ENCODE measurements at regions not wholly inside any gene's neighbourhood (a gene's known extent, or its start where the extent isn't known, plus 50 kb on each side); places are given as distances from the start of the nearest gene placed in this dataset.

DNA sequence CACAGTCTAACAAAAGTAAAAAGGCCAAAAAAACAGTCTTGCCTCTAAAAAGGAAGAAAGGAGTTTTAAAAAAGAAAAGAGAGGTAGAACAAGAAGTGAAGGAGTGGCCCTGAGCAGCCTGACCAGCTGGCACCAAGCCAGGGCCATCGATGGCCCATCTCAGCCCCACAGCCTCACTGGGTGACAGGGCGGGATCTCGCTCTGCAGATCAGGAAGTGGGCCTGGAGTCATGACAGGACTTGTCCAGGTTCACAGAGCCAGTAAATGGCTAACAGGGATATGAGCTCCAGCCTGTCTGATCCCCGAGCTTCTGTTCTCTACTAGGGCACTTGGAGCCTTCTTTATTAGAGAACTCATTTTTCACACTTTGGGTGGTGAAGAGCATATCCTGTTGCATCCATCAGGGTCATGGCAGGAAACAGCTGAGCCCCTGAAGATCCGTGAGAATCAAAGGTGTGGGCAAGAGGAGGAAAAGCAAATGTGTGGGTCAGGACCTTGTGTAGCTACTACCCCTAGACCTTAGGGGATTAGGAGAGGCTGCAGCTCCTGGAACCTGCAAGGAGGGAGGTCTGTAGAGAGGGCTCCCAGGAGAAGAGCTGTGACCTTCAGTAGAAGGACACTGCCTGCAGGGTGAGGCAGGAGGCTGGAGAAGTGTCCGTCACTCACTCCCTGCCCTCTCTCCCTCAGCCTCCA lies 299.0 kb upstream of the MSX2 start:
- no peak for TF ChIP-seq CTCF (IDR thresholded peaks at IDR 0.05)

GRCh38 chr5:174425964-174426290 lies 298.5 kb upstream of the MSX2 start:
- TF ChIP-seq CTCF (IDR thresholded peaks at IDR 0.05), result no peak

DNA sequence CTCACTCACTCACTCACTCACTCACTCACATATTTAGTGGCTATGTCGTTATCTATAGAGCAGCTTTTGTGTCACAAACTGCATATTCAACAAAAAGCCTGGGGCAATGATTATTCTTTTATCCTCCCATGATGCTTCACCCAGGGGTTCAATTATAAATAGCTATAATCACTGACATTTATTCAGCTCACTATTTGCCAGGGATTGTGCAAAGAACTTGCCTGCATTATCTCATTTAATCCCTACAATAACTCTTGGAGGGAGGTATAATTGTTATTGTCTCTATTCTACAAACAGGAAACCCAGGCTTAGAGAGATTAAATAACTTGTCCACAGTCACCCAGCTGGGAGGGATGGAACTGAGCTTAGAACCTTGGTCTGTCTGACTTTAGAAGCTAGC lies 298.0 kb upstream of the MSX2 start:
- no peak for TF ChIP-seq CTCF (IDR thresholded peaks at IDR 0.05)

DNA sequence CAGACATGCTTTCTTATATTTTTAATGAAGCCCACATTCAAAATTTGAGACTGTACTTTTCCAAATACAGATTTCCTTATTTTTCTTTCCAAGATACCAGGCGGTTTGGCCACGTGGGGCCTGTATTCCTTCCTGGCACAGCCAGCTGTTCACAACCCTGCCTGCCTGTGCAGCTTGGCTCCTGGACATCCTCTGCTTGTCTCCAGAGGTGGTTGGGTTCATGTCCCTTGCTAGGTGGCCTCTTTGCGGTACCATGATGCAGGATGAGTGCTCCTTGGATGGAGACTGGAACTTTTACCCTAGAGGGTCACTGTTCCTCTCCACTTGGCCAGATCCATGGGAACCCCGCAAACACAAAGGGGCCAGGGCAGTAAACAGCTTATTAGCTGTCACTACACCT lies 297.5 kb upstream of the MSX2 start:
- TF ChIP-seq CTCF (IDR thresholded peaks at IDR 0.05), result no peak

GRCh38 chr5:174427304-174427703 lies 297.1 kb upstream of the MSX2 start:
- TF ChIP-seq CTCF (IDR thresholded peaks at IDR 0.05), result no peak

GRCh38 chr5:174428895-174429294 lies 295.5 kb upstream of the MSX2 start:
- TF ChIP-seq CTCF (IDR thresholded peaks at IDR 0.05), result no peak

- no peak for TF ChIP-seq CTCF (IDR thresholded peaks at IDR 0.05)
Measured at GRCh38 chr5:174430940-174431339, 293.4 kb upstream of the MSX2 start.

GRCh38 chr5:174431504-174431903 lies 292.9 kb upstream of the MSX2 start:
- no peak for TF ChIP-seq CTCF (IDR thresholded peaks at IDR 0.05)

Data from LNCAP (cell line).